B cell (primary cell): ENCODE measurements at regions not wholly inside any gene's neighbourhood (a gene's known extent, or its start where the extent isn't known, plus 50 kb on each side); places are given as distances from the start of the nearest gene placed in this dataset.
"Not testable (repeated sequence)": the region's sequence is repeated elsewhere in the genome, so short reads cannot be mapped to it uniquely, and the experiment has no call there.

Experiments
- ATAC-seq: fragments of 200-7000 bp; cut with Tn5 transposase; one replicate; pipeline ENCODE4 v1.10.0; 2021; ENCODE audit warnings: low read depth, mild to moderate bottlenecking, moderate number of reproducible peaks, moderate library complexity
- CTCF ChIA-PET: fragments of 350-600 bp; sonication (Branson Sonifier 250); formaldehyde crosslinking; loops from one replicate; lab custom pipeline; 2021; ENCODE audit warnings: antibody characterized with exemption, inconsistent platforms; lab: Charles Lee
- POLR2A ChIA-PET: fragments of 350-600 bp; sonication (Branson Sonifier 250); formaldehyde crosslinking; loops from one replicate; lab custom pipeline; 2021; ENCODE audit warnings: antibody characterized with exemption; lab: Charles Lee
- DNase-seq: peaks from one replicate; pipeline ENCODE4 v3.0.0; 2013
- H2AFZ ChIP-seq: 2 replicates; pipeline ENCODE4 v1.6.1; 2012; ENCODE audit warnings: mild to moderate bottlenecking, low read depth, low read length; ENCODE audit not compliant: insufficient read depth, poor library complexity, severe bottlenecking
- H3K27ac ChIP-seq, 2 donors: 1 replicate in 1 of 2; 2 replicates in 1 of 2; pipeline ENCODE4 v1.5.1; 2012 to 2013; ENCODE audit warnings: low read length in 2 of 2, mild to moderate bottlenecking in 2 of 2, moderate library complexity in 1 of 2
- H3K27me3 ChIP-seq, 4 experiments: fragments of 200-600 bp in 1 of 4; sonication (generic) in 1 of 4; replicated peaks in 1 of 4; 1 replicate in 2 of 4; 2 replicates in 2 of 4; pipeline versions ENCODE4 v1.6.1 to v1.7.0; 2013 to 2016; ENCODE audit warnings: low read length in 3 of 4, mild to moderate bottlenecking in 2 of 4, mixed read lengths in 1 of 4, moderate library complexity in 1 of 4; ENCODE audit not compliant: insufficient read depth in 4 of 4, control insufficient read depth in 3 of 4; ENCODE audit errors: control extremely low read depth in 1 of 4
- H3K36me3 ChIP-seq, 2 experiments: replicated peaks in 1 of 2; 1 replicate in 1 of 2; 2 replicates in 1 of 2; pipeline versions ENCODE4 v1.6.1 to v1.7.1; 2013; ENCODE audit warnings: low read length in 1 of 2; ENCODE audit not compliant: insufficient read depth in 2 of 2, control insufficient read depth in 1 of 2; ENCODE audit errors: control extremely low read depth in 1 of 2, extremely low read depth in 1 of 2
- H3K4me1 ChIP-seq, 2 donors: fragments of 200-600 bp in 1 of 2; sonication (generic) in 1 of 2; 1 replicate in 1 of 2; 2 replicates in 1 of 2; pipeline versions ENCODE4 v1.5.1 to v1.6.1; 2013 to 2017; ENCODE audit warnings: low read length in 2 of 2; ENCODE audit not compliant: control insufficient read depth in 2 of 2, insufficient read depth in 2 of 2
- H3K4me2 ChIP-seq: replicated peaks from 2 replicates; pipeline ENCODE3; 2012; ENCODE audit warnings: mild to moderate bottlenecking, low read depth, low read length; ENCODE audit not compliant: poor library complexity, severe bottlenecking
- H3K4me3 ChIP-seq, 5 experiments: fragments of 200-600 bp in 1 of 5; sonication (generic) in 1 of 5; 1 replicate in 3 of 5; 2 replicates in 2 of 5; pipeline versions ENCODE4 v1.5.1 to v1.7.0; 2011 to 2016; ENCODE audit warnings: low read length in 4 of 5, mild to moderate bottlenecking in 4 of 5, low read depth in 2 of 5, control low read depth in 1 of 5, moderate library complexity in 1 of 5; ENCODE audit not compliant: insufficient read depth in 1 of 5; ENCODE audit errors: control extremely low read depth in 1 of 5, extremely low read depth in 1 of 5
- H3K79me2 ChIP-seq: fragments of 200-600 bp; sonication (generic); one replicate; pipeline ENCODE4 v1.6.0; 2016; ENCODE audit warnings: low read length; ENCODE audit not compliant: control insufficient read depth, insufficient read depth
- H3K9ac ChIP-seq: fragments of 200-600 bp; sonication (generic); 2 replicates; pipeline ENCODE4 v1.6.1; 2017; ENCODE audit warnings: mild to moderate bottlenecking, low read length, moderate library complexity
- H3K9me3 ChIP-seq, 3 donors: one replicate each; pipeline versions ENCODE4 v1.6.1 to v1.7.1; 2013; ENCODE audit warnings: low read length in 2 of 3; ENCODE audit not compliant: control insufficient read depth in 2 of 3, insufficient read depth in 1 of 3; ENCODE audit errors: control extremely low read depth in 1 of 3
- H4K20me1 ChIP-seq: 2 replicates; pipeline ENCODE4 v1.6.0; 2012; ENCODE audit warnings: mild to moderate bottlenecking, low read length; ENCODE audit not compliant: insufficient read depth, control insufficient read depth, poor library complexity, severe bottlenecking
- H3K27ac Mint-ChIP-seq: one replicate; pipeline ENCODE4 v1.8.0; 2021; ENCODE audit warnings: mixed read lengths
- H3K27me3 Mint-ChIP-seq: one replicate; pipeline ENCODE4 v1.8.0; 2021; ENCODE audit warnings: mixed read lengths
- H3K4me1 Mint-ChIP-seq: one replicate; pipeline ENCODE4 v1.8.0; 2021; ENCODE audit warnings: mixed read lengths
- H3K4me3 Mint-ChIP-seq: one replicate; pipeline ENCODE4 v1.8.0; 2021; ENCODE audit warnings: mixed read lengths
- H3K9me3 Mint-ChIP-seq: one replicate; pipeline ENCODE4 v1.8.0; 2022; ENCODE audit warnings: mixed read lengths; ENCODE audit not compliant: insufficient read depth
- EZH2 ChIP-seq: IDR thresholded peaks from 2 replicates; pipeline ENCODE4 v1.6.1; 2012; ENCODE audit warnings: borderline replicate concordance, low read depth, mild to moderate bottlenecking, moderate library complexity, low read length; ENCODE audit not compliant: insufficient read depth, poor library complexity, severe bottlenecking
- WGBS: methylation state at CpG from one replicate; pipeline ENCODE4 v1.1.5; 2013; ENCODE audit warnings: missing lambda C conversion rate; ENCODE audit not compliant: insufficient coverage; 5-methylcytosine and 5-hydroxymethylcytosine counted together
- intact Hi-C: fragments of 100-400 bp; cut with micrococcal nuclease; formaldehyde crosslinking; loops from one replicate; pipeline ENCODE4 v1.10.0; 2022
- TF ChIP-seq, protein P1 (sequence below): fragments of 200-600 bp; IDR thresholded peaks from one replicate; pipeline ENCODE4 v1.8.0; 2022; ENCODE audit warnings: antibody characterized with exemption, mild to moderate bottlenecking

DNA sequence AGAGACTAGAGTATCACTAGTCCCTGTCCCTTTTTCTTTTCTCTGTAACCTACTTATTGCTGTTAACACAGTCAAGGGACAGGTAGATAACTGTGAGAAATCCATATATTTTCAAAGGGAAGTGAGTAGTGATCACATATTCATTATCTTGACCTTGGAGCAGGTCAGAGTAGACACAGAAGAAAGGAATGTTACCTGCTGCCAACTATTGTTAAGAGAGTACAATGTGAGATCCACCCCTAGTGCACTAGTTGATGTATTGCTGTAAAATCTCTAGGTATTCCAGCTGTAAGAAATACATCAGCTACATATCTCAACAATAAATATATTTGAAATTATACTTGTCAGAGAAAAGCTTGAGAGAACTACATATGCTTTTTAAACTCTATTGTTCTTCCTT, 68.7 kb upstream of the ADGRL2 start:
- Histone ChIP-seq H3K79me2 (no peaks in the 10 kb centered on the region), H3K27ac (no peak overlapping the region), H4K20me1 (no peaks in the 10 kb centered on the region), H3K4me3 (no peak overlapping the region), H2AFZ (no peak overlapping the region), H3K27me3 (no peaks in the 10 kb centered on the region), H3K4me1 (no peaks in the 10 kb centered on the region), H3K36me3 (no peaks in the 10 kb centered on the region), H3K4me2 (no peak overlapping the region), H3K9ac (no peak overlapping the region), H3K9me3 (no peaks in the 10 kb centered on the region)
- ChIA-PET CTCF (no interaction called here), POLR2A (no interaction called here)
- intact Hi-C loops, result no loop called here
- DNase-seq, result no peak
- TF ChIP-seq EZH2, result no peak
- TF ChIP-seq, protein P1, sequence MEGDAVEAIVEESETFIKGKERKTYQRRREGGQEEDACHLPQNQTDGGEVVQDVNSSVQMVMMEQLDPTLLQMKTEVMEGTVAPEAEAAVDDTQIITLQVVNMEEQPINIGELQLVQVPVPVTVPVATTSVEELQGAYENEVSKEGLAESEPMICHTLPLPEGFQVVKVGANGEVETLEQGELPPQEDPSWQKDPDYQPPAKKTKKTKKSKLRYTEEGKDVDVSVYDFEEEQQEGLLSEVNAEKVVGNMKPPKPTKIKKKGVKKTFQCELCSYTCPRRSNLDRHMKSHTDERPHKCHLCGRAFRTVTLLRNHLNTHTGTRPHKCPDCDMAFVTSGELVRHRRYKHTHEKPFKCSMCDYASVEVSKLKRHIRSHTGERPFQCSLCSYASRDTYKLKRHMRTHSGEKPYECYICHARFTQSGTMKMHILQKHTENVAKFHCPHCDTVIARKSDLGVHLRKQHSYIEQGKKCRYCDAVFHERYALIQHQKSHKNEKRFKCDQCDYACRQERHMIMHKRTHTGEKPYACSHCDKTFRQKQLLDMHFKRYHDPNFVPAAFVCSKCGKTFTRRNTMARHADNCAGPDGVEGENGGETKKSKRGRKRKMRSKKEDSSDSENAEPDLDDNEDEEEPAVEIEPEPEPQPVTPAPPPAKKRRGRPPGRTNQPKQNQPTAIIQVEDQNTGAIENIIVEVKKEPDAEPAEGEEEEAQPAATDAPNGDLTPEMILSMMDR, result no peak
- Mint-ChIP-seq H3K4me3 (no peak overlapping the region), H3K27me3 (no peaks in the 10 kb centered on the region), H3K9me3 (no peaks in the 10 kb centered on the region), H3K27ac (no peak overlapping the region), H3K4me1 (no peaks in the 10 kb centered on the region)
- ATAC-seq, result no peak

DNA sequence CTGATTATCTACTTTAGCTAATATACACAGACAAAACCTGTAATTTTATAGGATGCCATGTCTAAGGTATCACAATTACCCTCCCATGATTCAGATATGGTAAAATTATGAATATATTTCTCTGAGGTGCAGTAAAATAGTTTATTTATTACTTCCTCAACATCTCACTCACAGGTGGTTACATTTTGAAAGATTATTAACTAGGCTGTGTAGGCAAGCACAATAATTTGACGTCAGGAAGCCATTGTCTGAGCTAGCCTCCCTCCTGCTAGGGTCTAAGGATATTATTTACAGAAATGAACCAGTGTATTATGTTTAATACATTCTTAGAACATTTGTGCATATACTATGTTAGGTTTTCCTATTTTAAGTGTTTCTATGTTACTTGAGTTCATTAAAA, 69.9 kb upstream of the ADGRL2 start:
- no peak for ATAC-seq
- Mint-ChIP-seq H3K27me3 (no peaks in the 10 kb centered on the region), H3K9me3 (no peaks in the 10 kb centered on the region), H3K4me3 (no peak overlapping the region), H3K27ac (no peak overlapping the region), H3K4me1 (no peaks in the 10 kb centered on the region)
- Histone ChIP-seq H3K4me3 (no peak overlapping the region), H3K9me3 (no peaks in the 10 kb centered on the region), H3K36me3 (no peaks in the 10 kb centered on the region), H2AFZ (no peak overlapping the region), H3K27ac (no peak overlapping the region), H3K27me3 (no peaks in the 10 kb centered on the region), H3K9ac (no peak overlapping the region), H3K79me2 (no peaks in the 10 kb centered on the region), H3K4me2 (no peak overlapping the region), H4K20me1 (no peaks in the 10 kb centered on the region), H3K4me1 (no peaks in the 10 kb centered on the region)
- ChIA-PET CTCF (no interaction called here), POLR2A (no interaction called here)
- TF ChIP-seq, protein P1, result no peak
- no peak for TF ChIP-seq EZH2
- intact Hi-C loops, result no loop called here
- no peak for DNase-seq
- WGBS, result no CpG with 5 or more reads among the region's 1 CpG

DNA sequence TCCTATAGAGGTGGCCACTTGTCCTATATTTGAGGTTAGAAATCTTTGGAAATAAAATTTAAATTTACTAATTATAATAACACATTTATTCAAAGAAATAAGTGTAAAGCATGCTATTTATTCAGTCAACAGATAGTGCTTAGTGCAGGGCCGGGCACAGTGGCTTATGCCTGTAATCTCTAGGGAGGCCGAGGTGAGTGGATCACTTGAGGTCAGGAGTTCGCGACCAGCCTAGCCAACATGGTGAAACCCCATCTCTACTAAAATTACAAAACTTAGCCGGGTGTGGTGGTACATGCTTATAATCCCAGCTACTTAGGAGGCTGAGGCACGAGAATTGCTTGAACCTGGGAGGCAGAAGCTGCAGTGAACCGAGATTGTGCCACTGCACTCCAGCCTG, 70.4 kb upstream of the ADGRL2 start:
- H3K4me3 ChIP-seq, ATAC-seq, H3K9me3 Mint-ChIP-seq, H3K4me3 Mint-ChIP-seq, H3K79me2 ChIP-seq, H3K27ac ChIP-seq, H4K20me1 ChIP-seq, H3K9ac ChIP-seq, H2AFZ ChIP-seq, H3K4me1 Mint-ChIP-seq, H3K4me2 ChIP-seq, intact Hi-C loops, H3K4me1 ChIP-seq, H3K27me3 Mint-ChIP-seq, H3K9me3 ChIP-seq, H3K27me3 ChIP-seq, POLR2A ChIA-PET, CTCF ChIA-PET, H3K36me3 ChIP-seq, DNase-seq, H3K27ac Mint-ChIP-seq: not testable (repeated sequence)
- whole genome bisulfite sequencing, result 76% methylated on average over 5 of the region's 7 CpGs
